Osteoblast (primary cell): ENCODE measurements at regions not wholly inside any gene's neighbourhood (a gene's known extent, or its start where the extent isn't known, plus 50 kb on each side); places are given as distances from the start of the nearest gene placed in this dataset.

Experiments used
- DNase-seq: peaks from one replicate; pipeline ENCODE4 v3.0.0; 2011; ENCODE audit warnings: low spot score, mixed read lengths; ENCODE audit not compliant: insufficient read length; ENCODE audit errors: missing footprints
- H2AFZ ChIP-seq: 2 replicates; pipeline ENCODE4 v1.6.0; 2011; ENCODE audit warnings: mild to moderate bottlenecking, low read length
- H3K27ac ChIP-seq: 2 replicates; pipeline ENCODE4 v1.5.1; 2011; ENCODE audit warnings: mild to moderate bottlenecking, low read depth, low read length, moderate library complexity
- H3K27me3 ChIP-seq: 2 replicates; pipeline ENCODE4 v1.6.0; 2012; ENCODE audit warnings: mild to moderate bottlenecking, control low read depth, inconsistent platforms, low read length, moderate library complexity; ENCODE audit not compliant: insufficient read depth
- H3K36me3 ChIP-seq: 2 replicates; pipeline ENCODE4 v1.5.1; 2011; ENCODE audit warnings: mild to moderate bottlenecking, low read length, control low read depth, moderate library complexity; ENCODE audit not compliant: insufficient read depth
- H3K4me1 ChIP-seq: 2 replicates; pipeline ENCODE4 v1.5.1; 2011; ENCODE audit warnings: mild to moderate bottlenecking, low read length, control low read depth, moderate library complexity; ENCODE audit not compliant: insufficient read depth
- H3K4me2 ChIP-seq: 2 replicates; pipeline ENCODE4 v1.6.0; 2011; ENCODE audit warnings: mild to moderate bottlenecking, low read length; ENCODE audit not compliant: insufficient read depth
- H3K4me3 ChIP-seq: fragments of 200-600 bp; sonication (generic); 3 replicates; pipeline ENCODE4 v1.5.1; 2012; ENCODE audit warnings: mild to moderate bottlenecking, low read length, inconsistent platforms; ENCODE audit not compliant: insufficient read depth
- H3K79me2 ChIP-seq: 2 replicates; pipeline ENCODE4 v1.6.0; 2012; ENCODE audit warnings: mild to moderate bottlenecking, low read length, control low read depth, inconsistent platforms; ENCODE audit not compliant: insufficient read depth
- H3K9me3 ChIP-seq: 2 replicates; pipeline ENCODE4 v1.5.1; 2011; ENCODE audit warnings: low read depth, low read length, control low read depth
- H4K20me1 ChIP-seq: 2 replicates; pipeline ENCODE4 v1.6.0; 2012; ENCODE audit warnings: mild to moderate bottlenecking, low read length, control low read depth; ENCODE audit not compliant: insufficient read depth
- CTCF ChIP-seq: IDR thresholded peaks from 2 replicates; pipeline ENCODE4 v1.5.1; 2011; ENCODE audit warnings: mild to moderate bottlenecking, low read depth, low read length, moderate library complexity; ENCODE audit errors: extremely low read depth

- no peak for DNase-seq
Measured at GRCh38 chr2:17101596-17101995, 416.6 kb downstream of the RAD51AP2 start.

GRCh38 chr2:17101091-17101490, 417.1 kb downstream of the RAD51AP2 start:
- Histone ChIP-seq H3K4me1 (no peaks in the 10 kb centered on the region), H4K20me1 (no peaks in the 10 kb centered on the region), H3K4me2 (no peak overlapping the region), H3K79me2 (no peaks in the 10 kb centered on the region), H3K27me3 (no peaks in the 10 kb centered on the region), H3K36me3 (no peaks in the 10 kb centered on the region), H3K27ac (no peak overlapping the region), H3K9me3 (no peaks in the 10 kb centered on the region), H2AFZ (no peak overlapping the region), H3K4me3 (no peak overlapping the region)
- TF ChIP-seq CTCF = no peak
- no peak for DNase-seq

More at GRCh38 chr2:17101596-17101995, 416.6 kb downstream of the RAD51AP2 start:
- no peak for TF ChIP-seq CTCF
- no peaks in the 10 kb centered on the region for H3K79me2 ChIP-seq
- no peaks in the 10 kb centered on the region for H3K4me1 ChIP-seq
- no peaks in the 10 kb centered on the region for H3K9me3 ChIP-seq
- H3K27ac ChIP-seq = no peak overlapping the region
- H3K4me3 ChIP-seq = no peak overlapping the region
- no peak overlapping the region for H3K4me2 ChIP-seq
- H4K20me1 ChIP-seq = no peaks in the 10 kb centered on the region
- H3K36me3 ChIP-seq = no peaks in the 10 kb centered on the region
- no peak overlapping the region for H2AFZ ChIP-seq
- H3K27me3 ChIP-seq = no peaks in the 10 kb centered on the region

GRCh38 chr2:17095340-17095739, 422.9 kb downstream of the RAD51AP2 start:
- DNase-seq = no peak
- Histone ChIP-seq H3K9me3 (peaks cover 3% of the 10 kb centered on the region), H3K36me3 (no peaks in the 10 kb centered on the region), H3K4me2 (no peak overlapping the region), H3K4me1 (no peaks in the 10 kb centered on the region), H2AFZ (no peak overlapping the region), H3K27me3 (no peaks in the 10 kb centered on the region), H3K27ac (no peak overlapping the region), H3K79me2 (no peaks in the 10 kb centered on the region), H3K4me3 (no peak overlapping the region), H4K20me1 (no peaks in the 10 kb centered on the region)
- no peak for TF ChIP-seq CTCF

GRCh38 chr2:17093712-17094111, 424.5 kb downstream of the RAD51AP2 start:
- H3K27me3 ChIP-seq = no peaks in the 10 kb centered on the region

More at GRCh38 chr2:17093712-17094111, 424.5 kb downstream of the RAD51AP2 start:
- Histone ChIP-seq H3K4me1 (no peaks in the 10 kb centered on the region), H4K20me1 (no peaks in the 10 kb centered on the region), H3K79me2 (no peaks in the 10 kb centered on the region), H3K27ac (no peak overlapping the region), H2AFZ (no peak overlapping the region), H3K9me3 (peaks cover 3% of the 10 kb centered on the region), H3K36me3 (no peaks in the 10 kb centered on the region), H3K4me3 (no peak overlapping the region), H3K4me2 (no peak overlapping the region)
- TF ChIP-seq CTCF = no peak
- no peak for DNase-seq
